Endothelial cell of umbilical vein (primary cell): ENCODE measurements at regions not wholly inside any gene's neighbourhood (a gene's known extent, or its start where the extent isn't known, plus 50 kb on each side); places are given as distances from the start of the nearest gene placed in this dataset.

Experiments
- BruUV-seq: library from RNA; stranded (reverse); fragments of 400-500 nt; replicated peaks from 2 replicates; lab custom pipeline; 2021; lab: Mats Ljungman, UMichigan
- CTCF ChIA-PET: fragments of 300-600, 350-600 bp; sonication (Branson Sonifier 250); formaldehyde crosslinking; loops from one replicate; lab custom pipeline; 2021; ENCODE audit warnings: antibody characterized with exemption, inconsistent platforms; lab: Charles Lee
- POLR2A ChIA-PET: fragments of 300-600, 350-600 bp; sonication (Branson Sonifier 250); formaldehyde crosslinking; loops from one replicate; lab custom pipeline; 2021; ENCODE audit warnings: antibody characterized with exemption, inconsistent platforms; lab: Charles Lee
- DNase-seq: peaks from one replicate; pipeline ENCODE4 v3.0.0-alpha.2; 2011; ENCODE audit warnings: low read depth, low spot score
- FAIRE-seq: peaks from 2 replicates; lab custom pipeline; 2011; peaks lifted over from hg19 to GRCh38; lab: Jason Lieb, UNC
- H2AFZ ChIP-seq: 2 replicates; pipeline ENCODE4 v1.6.0; 2012; ENCODE audit warnings: low read depth, low read length, control low read depth, inconsistent platforms
- H3K27ac ChIP-seq: 2 replicates; pipeline ENCODE4 v1.5.1; 2011; ENCODE audit warnings: low read depth, mild to moderate bottlenecking, control low read depth, low read length, moderate library complexity; ENCODE audit not compliant: insufficient read depth
- H3K27me3 ChIP-seq, 2 experiments: 2 replicates each; pipeline versions ENCODE4 v1.6.0 to v1.6.1; 2011; ENCODE audit warnings: low read length in 2 of 2, mixed read lengths in 1 of 2; ENCODE audit not compliant: control insufficient read depth in 2 of 2, insufficient read depth in 2 of 2
- H3K36me3 ChIP-seq, 2 experiments: 2 replicates in 1 of 2; 3 replicates in 1 of 2; pipeline ENCODE4 v1.5.1; 2011; ENCODE audit warnings: low read length in 2 of 2, mild to moderate bottlenecking in 1 of 2, moderate library complexity in 1 of 2; ENCODE audit not compliant: control insufficient read depth in 2 of 2, insufficient read depth in 2 of 2; ENCODE audit errors: extremely low read depth in 1 of 2
- H3K4me1 ChIP-seq: 3 replicates; pipeline ENCODE4 v1.5.1; 2011; ENCODE audit warnings: mild to moderate bottlenecking, low read length; ENCODE audit not compliant: control insufficient read depth, insufficient read depth; ENCODE audit errors: extremely low read depth
- H3K4me2 ChIP-seq: 2 replicates; pipeline ENCODE4 v1.6.1; 2011; ENCODE audit warnings: low read length, control low read depth, mixed read lengths; ENCODE audit not compliant: insufficient read depth
- H3K4me3 ChIP-seq, 3 experiments: fragments of 200-600 bp in 1 of 3; sonication (generic), shearing (Covaris generic) in 1 of 3; replicated peaks in 1 of 3; 2 replicates each; pipeline ENCODE4 v1.5.1; 2011 to 2016; ENCODE audit warnings: control low read depth in 3 of 3, low read length in 3 of 3, mild to moderate bottlenecking in 2 of 3, inconsistent platforms in 1 of 3, low read depth in 1 of 3, moderate library complexity in 1 of 3; ENCODE audit not compliant: insufficient read depth in 1 of 3
- H3K79me2 ChIP-seq: 2 replicates; pipeline ENCODE4 v1.6.0; 2012; ENCODE audit warnings: low read length, inconsistent platforms; ENCODE audit not compliant: control insufficient read depth, insufficient read depth
- H3K9ac ChIP-seq: replicated peaks from 2 replicates; pipeline ENCODE3; 2011; ENCODE audit warnings: low read length, control low read depth; ENCODE audit not compliant: insufficient read depth; ENCODE audit errors: extremely low read depth
- H3K9me1 ChIP-seq: replicated peaks from 3 replicates; pipeline ENCODE4 v1.6.0; 2011; ENCODE audit warnings: mild to moderate bottlenecking, low read length; ENCODE audit not compliant: control insufficient read depth, insufficient read depth; ENCODE audit errors: extremely low read depth
- H3K9me3 ChIP-seq: replicated peaks from 2 replicates; pipeline ENCODE4 v1.5.1; 2012; ENCODE audit warnings: low read length, inconsistent platforms; ENCODE audit not compliant: control insufficient read depth, insufficient read depth
- H4K20me1 ChIP-seq: replicated peaks from 2 replicates; pipeline ENCODE3; 2011; ENCODE audit warnings: mild to moderate bottlenecking, low read length; ENCODE audit not compliant: control insufficient read depth, insufficient read depth; ENCODE audit errors: extremely low read depth
- EZH2 ChIP-seq: IDR thresholded peaks from 2 replicates; pipeline ENCODE4 v1.6.1; 2012; ENCODE audit warnings: borderline replicate concordance, low read depth, mild to moderate bottlenecking, moderate library complexity, low read length, inconsistent platforms; ENCODE audit not compliant: severe bottlenecking
- FOS ChIP-seq: IDR thresholded peaks from 2 replicates; pipeline ENCODE4 v1.6.1; 2011; ENCODE audit warnings: mild to moderate bottlenecking, low read length, moderate library complexity, borderline replicate concordance; ENCODE audit not compliant: insufficient read depth
- GATA2 ChIP-seq: IDR thresholded peaks from 2 replicates; pipeline ENCODE4 v1.7.0; 2011; ENCODE audit warnings: low read depth, mild to moderate bottlenecking, moderate library complexity, mixed read lengths, low read length; ENCODE audit not compliant: insufficient read length, insufficient read depth
- JUN ChIP-seq: IDR thresholded peaks from 2 replicates; pipeline ENCODE4 v1.6.1; 2011; ENCODE audit warnings: borderline replicate concordance, low read depth; ENCODE audit not compliant: insufficient read length, insufficient read depth
- MYC ChIP-seq: IDR thresholded peaks from one replicate; pipeline ENCODE4 v1.6.1; 2011; ENCODE audit warnings: mild to moderate bottlenecking, low read depth, low read length
- POLR2A ChIP-seq: IDR thresholded peaks from 2 replicates; pipeline ENCODE4 v1.6.1; 2012; ENCODE audit warnings: low read depth, mild to moderate bottlenecking, control low read depth, low read length
- POLR2AphosphoS5 ChIP-seq: IDR thresholded peaks from 2 replicates; pipeline ENCODE4 v1.6.1; 2012; ENCODE audit warnings: low read depth, mild to moderate bottlenecking, control low read depth, low read length, moderate library complexity; ENCODE audit not compliant: insufficient read depth
- dilution Hi-C: fragments of 300-500 bp; cut with MboI; formaldehyde crosslinking; loops from one replicate; pipeline ENCODE4 v1.15.0; 2019; ENCODE audit warnings: low sequenced_read_pairs; ENCODE audit not compliant: extremely low pct_ligation_motif_present
- intact Hi-C: fragments of 100-400 bp; cut with micrococcal nuclease; formaldehyde crosslinking; loops from one replicate; pipeline ENCODE4 v1.10.0; 2022
- TF ChIP-seq, protein P1 (sequence below): IDR thresholded peaks from 2 replicates; pipeline ENCODE4 v1.6.1; 2011; ENCODE audit not compliant: insufficient read depth, insufficient read length
- TF ChIP-seq, protein P2 (sequence below), 2 donors: IDR thresholded peaks; 1 replicate in 1 of 2; 2 replicates in 1 of 2; pipeline ENCODE4 v1.5.1; 2011; ENCODE audit warnings: low read length in 2 of 2, mild to moderate bottlenecking in 2 of 2, moderate library complexity in 2 of 2, control low read depth in 1 of 2, inconsistent platforms in 1 of 2, low read depth in 1 of 2; ENCODE audit not compliant: insufficient read depth in 1 of 2; ENCODE audit errors: extremely low read depth in 1 of 2

DNA sequence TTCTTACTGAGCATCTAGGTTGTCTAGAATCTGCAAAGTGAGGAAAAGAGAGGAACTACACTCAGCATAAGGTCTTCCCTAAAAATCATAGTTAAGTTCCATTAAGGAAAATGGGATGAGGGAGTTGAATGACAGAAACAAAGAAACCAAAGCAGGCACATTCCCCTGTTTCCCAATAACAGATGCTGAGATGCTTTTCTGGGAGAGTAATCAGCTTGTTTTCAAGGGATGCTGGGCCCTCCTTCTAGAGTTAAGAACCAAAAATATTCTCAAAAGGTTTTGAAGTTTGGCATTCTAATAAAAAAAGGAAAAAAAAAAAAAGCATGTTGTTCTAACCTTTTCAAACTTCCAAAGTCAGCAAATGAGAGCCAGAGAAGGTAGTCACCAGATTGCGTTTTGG, 105.2 kb upstream of the ZNF648 start:
- H4K20me1 ChIP-seq, result no peaks in the 10 kb centered on the region
- no peak overlapping the region for H3K9ac ChIP-seq
- FAIRE-seq, result no peak
- no peaks in the 10 kb centered on the region for H3K36me3 ChIP-seq
- H3K4me1 ChIP-seq, result no peaks in the 10 kb centered on the region
- BruUV-seq, result no TSS peak
- dilution Hi-C loops (no loop called here), intact Hi-C loops (no loop called here)
- H3K9me1 ChIP-seq, result no peaks in the 10 kb centered on the region
- no peaks in the 10 kb centered on the region for H3K79me2 ChIP-seq
- DNase-seq, result no peak
- ChIA-PET POLR2A (no interaction called here), CTCF (no interaction called here)
- H3K27ac ChIP-seq, result no peak overlapping the region
- H2AFZ ChIP-seq, result no peak overlapping the region
- TF ChIP-seq POLR2A, result no peak
- no peaks in the 10 kb centered on the region for H3K9me3 ChIP-seq
- no peaks in the 10 kb centered on the region for H3K27me3 ChIP-seq
- no peak overlapping the region for H3K4me2 ChIP-seq
- no peak overlapping the region for H3K4me3 ChIP-seq

DNA sequence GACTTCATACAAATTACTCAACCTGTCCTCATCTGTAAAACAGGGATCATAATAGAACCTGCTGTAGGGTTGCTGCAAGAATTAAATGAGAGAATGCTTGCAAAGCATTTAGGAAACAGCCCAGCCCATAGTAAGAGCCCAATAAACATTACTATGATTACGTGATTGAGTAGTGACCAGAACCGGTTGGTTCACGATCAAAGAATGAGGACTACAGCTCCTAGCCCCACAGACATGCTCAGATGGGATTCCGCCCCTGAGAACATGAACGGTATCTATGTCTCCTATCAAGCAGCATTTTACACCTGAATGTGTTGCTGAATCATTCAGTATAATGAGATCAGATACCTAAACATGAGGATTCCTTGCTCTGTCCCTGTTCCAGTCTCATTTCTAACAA, 104.8 kb upstream of the ZNF648 start:
- dilution Hi-C loops (no loop called here), intact Hi-C loops (no loop called here)
- CTCF ChIA-PET, result no interaction called here
- Histone ChIP-seq H3K9me1 (no peaks in the 10 kb centered on the region), H3K27me3 (no peaks in the 10 kb centered on the region), H3K27ac (no peak overlapping the region), H4K20me1 (no peaks in the 10 kb centered on the region), H3K36me3 (no peaks in the 10 kb centered on the region), H3K4me1 (no peaks in the 10 kb centered on the region), H3K9ac (no peak overlapping the region), H3K79me2 (no peaks in the 10 kb centered on the region), H2AFZ (no peak overlapping the region), H3K9me3 (no peaks in the 10 kb centered on the region), H3K4me3 (no peak overlapping the region), H3K4me2 (no peak overlapping the region)
- DNase-seq (no peak), FAIRE-seq (no peak)
- POLR2A ChIA-PET, result no interaction called here
- BruUV-seq, result no TSS peak
- TF ChIP-seq MYC (no peak), FOS (no peak), JUN (no peak), GATA2 (no peak), POLR2AphosphoS5 (no peak), POLR2A (no peak), EZH2 (no peak)
- TF ChIP-seq, protein P1, sequence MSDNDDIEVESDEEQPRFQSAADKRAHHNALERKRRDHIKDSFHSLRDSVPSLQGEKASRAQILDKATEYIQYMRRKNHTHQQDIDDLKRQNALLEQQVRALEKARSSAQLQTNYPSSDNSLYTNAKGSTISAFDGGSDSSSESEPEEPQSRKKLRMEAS, result no peak
- TF ChIP-seq, protein P2, sequence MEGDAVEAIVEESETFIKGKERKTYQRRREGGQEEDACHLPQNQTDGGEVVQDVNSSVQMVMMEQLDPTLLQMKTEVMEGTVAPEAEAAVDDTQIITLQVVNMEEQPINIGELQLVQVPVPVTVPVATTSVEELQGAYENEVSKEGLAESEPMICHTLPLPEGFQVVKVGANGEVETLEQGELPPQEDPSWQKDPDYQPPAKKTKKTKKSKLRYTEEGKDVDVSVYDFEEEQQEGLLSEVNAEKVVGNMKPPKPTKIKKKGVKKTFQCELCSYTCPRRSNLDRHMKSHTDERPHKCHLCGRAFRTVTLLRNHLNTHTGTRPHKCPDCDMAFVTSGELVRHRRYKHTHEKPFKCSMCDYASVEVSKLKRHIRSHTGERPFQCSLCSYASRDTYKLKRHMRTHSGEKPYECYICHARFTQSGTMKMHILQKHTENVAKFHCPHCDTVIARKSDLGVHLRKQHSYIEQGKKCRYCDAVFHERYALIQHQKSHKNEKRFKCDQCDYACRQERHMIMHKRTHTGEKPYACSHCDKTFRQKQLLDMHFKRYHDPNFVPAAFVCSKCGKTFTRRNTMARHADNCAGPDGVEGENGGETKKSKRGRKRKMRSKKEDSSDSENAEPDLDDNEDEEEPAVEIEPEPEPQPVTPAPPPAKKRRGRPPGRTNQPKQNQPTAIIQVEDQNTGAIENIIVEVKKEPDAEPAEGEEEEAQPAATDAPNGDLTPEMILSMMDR (IDR thresholded peaks at IDR 0.05; ENCODE audit: extremely low read depth in 1 of 2, insufficient read depth in 1 of 2, low read depth in 1 of 2, low read length in 2 of 2), result no peak
